HEK293 (cell line): ENCODE measurements at regions not wholly inside any gene's neighbourhood (a gene's known extent, or its start where the extent isn't known, plus 50 kb on each side); places are given as distances from the start of the nearest gene placed in this dataset.

ENCODE experiments used
- KLF16 ChIP-seq: fragments of 450-650 bp; formaldehyde crosslinking; IDR thresholded peaks from 2 replicates; pipeline ENCODE4 v1.5.1; 2017; ENCODE audit warnings: missing biosample characterization, missing genetic modification characterization
- SP2 ChIP-seq: fragments of 450-650 bp; formaldehyde crosslinking; IDR thresholded peaks from 2 replicates; pipeline ENCODE4 v1.5.1; 2016; ENCODE audit warnings: missing biosample characterization, missing genetic modification characterization
- ZFP41 ChIP-seq: fragments of 450-650 bp; formaldehyde crosslinking; IDR thresholded peaks from 2 replicates; pipeline ENCODE4 v1.5.1; 2016; ENCODE audit warnings: missing biosample characterization, missing genetic modification characterization, borderline replicate concordance
- ZNF274 ChIP-seq, 2 experiments: fragments of 200-500 bp in 1 of 2; fragments of 450-650 bp in 1 of 2; sonication (Bioruptor generic) in 1 of 2; formaldehyde crosslinking in 1 of 2; IDR thresholded peaks; 2 replicates each; pipeline versions ENCODE4 v1.5.1 to v1.6.1; 2014 to 2016; ENCODE audit warnings: borderline replicate concordance in 1 of 2, inconsistent platforms in 1 of 2, low read length in 1 of 2, missing biosample characterization in 1 of 2, missing genetic modification characterization in 1 of 2
- ZNF292 ChIP-seq: fragments of 450-650 bp; formaldehyde crosslinking; IDR thresholded peaks from 2 replicates; pipeline ENCODE4 v1.5.1; 2016; ENCODE audit warnings: low read depth, missing biosample characterization, missing genetic modification characterization, borderline replicate concordance
- ZNF37A ChIP-seq: fragments of 450-650 bp; IDR thresholded peaks from 2 replicates; pipeline ENCODE4 v1.5.1; 2018; ENCODE audit warnings: missing biosample characterization, missing genetic modification characterization
- ZNF521 ChIP-seq: fragments of 450-650 bp; formaldehyde crosslinking; IDR thresholded peaks from 2 replicates; pipeline ENCODE4 v1.5.1; 2017; ENCODE audit warnings: missing biosample characterization, mild to moderate bottlenecking, missing genetic modification characterization
- ZNF585B ChIP-seq: fragments of 450-650 bp; formaldehyde crosslinking; IDR thresholded peaks from 2 replicates; pipeline ENCODE4 v1.5.1; 2016; ENCODE audit warnings: missing biosample characterization, missing genetic modification characterization
- ZNF658 ChIP-seq: fragments of 450-650 bp; formaldehyde crosslinking; IDR thresholded peaks from 2 replicates; pipeline ENCODE4; 2016; ENCODE audit warnings: missing biosample characterization, missing genetic modification characterization
- ZNF660 ChIP-seq: fragments of 450-650 bp; IDR thresholded peaks from 2 replicates; pipeline ENCODE4 v1.5.1; 2018; ENCODE audit warnings: missing biosample characterization, mild to moderate bottlenecking, missing genetic modification characterization
- ZNF670 ChIP-seq: fragments of 450-650 bp; formaldehyde crosslinking; IDR thresholded peaks from 2 replicates; pipeline ENCODE4 v1.5.1; 2016; ENCODE audit warnings: missing biosample characterization, missing genetic modification characterization, low read depth
- TF ChIP-seq, protein P1 (sequence below): fragments of 450-650 bp; formaldehyde crosslinking; IDR thresholded peaks from 2 replicates; pipeline ENCODE4 v1.5.1; 2016; ENCODE audit warnings: missing biosample characterization, missing genetic modification characterization
- TF ChIP-seq, protein P2 (sequence below): fragments of 450-650 bp; formaldehyde crosslinking; IDR thresholded peaks from 2 replicates; pipeline ENCODE4 v1.5.1; 2016; ENCODE audit warnings: missing biosample characterization, missing genetic modification characterization

DNA sequence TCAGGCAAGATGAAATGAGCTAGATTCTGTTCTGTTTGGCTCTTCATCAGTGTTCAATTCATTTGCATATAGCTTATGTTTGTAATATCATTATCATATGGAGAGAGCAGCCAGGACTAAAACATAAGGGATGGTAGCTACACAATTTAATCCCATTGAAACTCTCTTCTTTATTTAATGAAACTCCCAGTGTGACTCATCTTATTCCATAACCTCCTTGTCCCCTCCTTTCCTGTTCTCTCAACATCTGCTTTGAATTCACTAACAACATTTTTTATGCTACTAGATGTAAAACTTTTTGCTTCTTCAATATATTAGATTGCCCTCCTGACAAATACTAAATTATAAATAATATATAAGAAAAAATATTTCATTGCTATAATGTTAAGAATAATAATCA lies 1823.4 kb downstream of the MAT2B start:
- TF ChIP-seq ZNF521 (tag by site-specific recombination) (no peak), SP2 (tag by site-specific recombination) (no peak), ZNF670 (tag by site-specific recombination) (no peak), ZFP41 (tag by site-specific recombination) (no peak), ZNF292 (no peak), ZNF585B (tag by site-specific recombination) (no peak), ZNF660 (tag by site-specific recombination) (no peak), ZNF658 (no peak), KLF16 (no peak), ZNF37A (tag by site-specific recombination) (no peak), ZNF274 (IDR thresholded peaks at IDR 0.05; ENCODE audit: low read length) (no peak), ZNF274 (tag by site-specific recombination; IDR thresholded peaks at IDR 0.05; ENCODE audit: borderline replicate concordance) (no peak)
- TF ChIP-seq, protein P1, sequence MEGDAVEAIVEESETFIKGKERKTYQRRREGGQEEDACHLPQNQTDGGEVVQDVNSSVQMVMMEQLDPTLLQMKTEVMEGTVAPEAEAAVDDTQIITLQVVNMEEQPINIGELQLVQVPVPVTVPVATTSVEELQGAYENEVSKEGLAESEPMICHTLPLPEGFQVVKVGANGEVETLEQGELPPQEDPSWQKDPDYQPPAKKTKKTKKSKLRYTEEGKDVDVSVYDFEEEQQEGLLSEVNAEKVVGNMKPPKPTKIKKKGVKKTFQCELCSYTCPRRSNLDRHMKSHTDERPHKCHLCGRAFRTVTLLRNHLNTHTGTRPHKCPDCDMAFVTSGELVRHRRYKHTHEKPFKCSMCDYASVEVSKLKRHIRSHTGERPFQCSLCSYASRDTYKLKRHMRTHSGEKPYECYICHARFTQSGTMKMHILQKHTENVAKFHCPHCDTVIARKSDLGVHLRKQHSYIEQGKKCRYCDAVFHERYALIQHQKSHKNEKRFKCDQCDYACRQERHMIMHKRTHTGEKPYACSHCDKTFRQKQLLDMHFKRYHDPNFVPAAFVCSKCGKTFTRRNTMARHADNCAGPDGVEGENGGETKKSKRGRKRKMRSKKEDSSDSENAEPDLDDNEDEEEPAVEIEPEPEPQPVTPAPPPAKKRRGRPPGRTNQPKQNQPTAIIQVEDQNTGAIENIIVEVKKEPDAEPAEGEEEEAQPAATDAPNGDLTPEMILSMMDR (tag by site-specific recombination) = no peak
- TF ChIP-seq, protein P2, sequence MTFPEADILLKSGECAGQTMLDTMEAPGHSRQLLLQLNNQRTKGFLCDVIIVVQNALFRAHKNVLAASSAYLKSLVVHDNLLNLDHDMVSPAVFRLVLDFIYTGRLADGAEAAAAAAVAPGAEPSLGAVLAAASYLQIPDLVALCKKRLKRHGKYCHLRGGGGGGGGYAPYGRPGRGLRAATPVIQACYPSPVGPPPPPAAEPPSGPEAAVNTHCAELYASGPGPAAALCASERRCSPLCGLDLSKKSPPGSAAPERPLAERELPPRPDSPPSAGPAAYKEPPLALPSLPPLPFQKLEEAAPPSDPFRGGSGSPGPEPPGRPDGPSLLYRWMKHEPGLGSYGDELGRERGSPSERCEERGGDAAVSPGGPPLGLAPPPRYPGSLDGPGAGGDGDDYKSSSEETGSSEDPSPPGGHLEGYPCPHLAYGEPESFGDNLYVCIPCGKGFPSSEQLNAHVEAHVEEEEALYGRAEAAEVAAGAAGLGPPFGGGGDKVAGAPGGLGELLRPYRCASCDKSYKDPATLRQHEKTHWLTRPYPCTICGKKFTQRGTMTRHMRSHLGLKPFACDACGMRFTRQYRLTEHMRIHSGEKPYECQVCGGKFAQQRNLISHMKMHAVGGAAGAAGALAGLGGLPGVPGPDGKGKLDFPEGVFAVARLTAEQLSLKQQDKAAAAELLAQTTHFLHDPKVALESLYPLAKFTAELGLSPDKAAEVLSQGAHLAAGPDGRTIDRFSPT (tag by site-specific recombination) = no peak
